ENCODE measurements at regions not wholly inside any gene's neighbourhood (a gene's known extent, or its start where the extent isn't known, plus 50 kb on each side); places are given as distances from the start of the nearest gene placed in this dataset.

DNA sequence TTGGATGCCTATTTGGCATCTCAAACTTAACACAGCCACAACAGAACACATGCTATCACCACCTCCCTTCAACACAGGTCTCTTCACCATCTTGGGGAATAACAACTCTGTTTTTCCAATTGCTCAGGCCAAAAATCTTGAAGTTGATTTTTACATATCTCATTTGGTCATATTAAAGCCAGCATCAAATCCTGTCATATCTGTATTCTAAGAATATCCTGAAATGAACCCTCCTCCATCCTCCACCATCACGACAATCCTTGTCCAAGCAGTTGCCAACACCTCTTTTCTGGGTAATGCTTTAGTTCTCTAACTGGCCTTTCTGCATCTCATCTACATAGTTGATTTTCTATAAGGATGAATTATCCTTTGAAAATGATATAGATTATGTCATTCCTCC, 168.7 kb downstream of the GPR37 start:
- H3K79me2 ChIP-seq (replicated peaks; ENCODE audit: insufficient read depth), result no peaks in the 10 kb centered on the region
- DNase-seq (ENCODE audit: low spot score), result no peak
- Mint-ChIP-seq H3K4me3 (no peak overlapping the region), H3K36me3 (ENCODE audit: low read depth) (no peaks in the 10 kb centered on the region), H3K9me3 (no peaks in the 10 kb centered on the region), H3K27ac (no peak overlapping the region), H3K4me1 (no peaks in the 10 kb centered on the region), H3K27me3 (ENCODE audit: insufficient read depth, low read depth, poor library complexity) (no peaks in the 10 kb centered on the region)
- H3K4me3 ChIP-seq, result no peak overlapping the region
- no peak overlapping the region for H2AFZ ChIP-seq
- no peak overlapping the region for H3K27ac ChIP-seq (ENCODE audit: low read depth)
- H3F3A ChIP-seq (replicated peaks; ENCODE audit: low read depth), result no peaks in the 10 kb centered on the region
- no peaks in the 10 kb centered on the region for H3K27me3 ChIP-seq (ENCODE audit: insufficient read depth)
- ATAC-seq, result no peak
- peaks cover 10% of the 10 kb centered on the region; the same call in 1 of the 2 replicates for H3K9me2 ChIP-seq (ENCODE audit: insufficient read depth)
- no peaks in the 10 kb centered on the region for H4K20me1 ChIP-seq (replicated peaks; ENCODE audit: insufficient read depth)
- TF ChIP-seq JUNB (IDR thresholded peaks at IDR 0.05; ENCODE audit: unreplicated experiment) (no peak), ZNF114 (CRISPR knock-in tag; IDR thresholded peaks at IDR 0.05) (no peak), POLR2AphosphoS5 (IDR thresholded peaks at IDR 0.05; ENCODE audit: low read depth) (no peak), REST (IDR thresholded peaks at IDR 0.05; ENCODE audit: unreplicated experiment) (no peak), ZNF331 (CRISPR knock-in tag; IDR thresholded peaks at IDR 0.05; ENCODE audit: low read depth) (no peak), EZH2phosphoT487 (IDR thresholded peaks at IDR 0.05; ENCODE audit: unreplicated experiment) (no peak), EZH2 (IDR thresholded peaks at IDR 0.05; ENCODE audit: low read depth, unreplicated experiment) (no peak), CREB1 (CRISPR knock-in tag; IDR thresholded peaks at IDR 0.05; ENCODE audit: low read depth) (no peak)
- TF ChIP-seq, protein P1, sequence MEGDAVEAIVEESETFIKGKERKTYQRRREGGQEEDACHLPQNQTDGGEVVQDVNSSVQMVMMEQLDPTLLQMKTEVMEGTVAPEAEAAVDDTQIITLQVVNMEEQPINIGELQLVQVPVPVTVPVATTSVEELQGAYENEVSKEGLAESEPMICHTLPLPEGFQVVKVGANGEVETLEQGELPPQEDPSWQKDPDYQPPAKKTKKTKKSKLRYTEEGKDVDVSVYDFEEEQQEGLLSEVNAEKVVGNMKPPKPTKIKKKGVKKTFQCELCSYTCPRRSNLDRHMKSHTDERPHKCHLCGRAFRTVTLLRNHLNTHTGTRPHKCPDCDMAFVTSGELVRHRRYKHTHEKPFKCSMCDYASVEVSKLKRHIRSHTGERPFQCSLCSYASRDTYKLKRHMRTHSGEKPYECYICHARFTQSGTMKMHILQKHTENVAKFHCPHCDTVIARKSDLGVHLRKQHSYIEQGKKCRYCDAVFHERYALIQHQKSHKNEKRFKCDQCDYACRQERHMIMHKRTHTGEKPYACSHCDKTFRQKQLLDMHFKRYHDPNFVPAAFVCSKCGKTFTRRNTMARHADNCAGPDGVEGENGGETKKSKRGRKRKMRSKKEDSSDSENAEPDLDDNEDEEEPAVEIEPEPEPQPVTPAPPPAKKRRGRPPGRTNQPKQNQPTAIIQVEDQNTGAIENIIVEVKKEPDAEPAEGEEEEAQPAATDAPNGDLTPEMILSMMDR (conservative IDR thresholded peaks at IDR 0.05; ENCODE audit: low read depth in 2 of 2), result no peak
- no peaks in the 10 kb centered on the region for H3K4me1 ChIP-seq (ENCODE audit: insufficient read depth)
- H3K4me2 ChIP-seq, result no peak overlapping the region
- no peaks in the 10 kb centered on the region for H3K36me3 ChIP-seq (ENCODE audit: insufficient read depth)

DNA sequence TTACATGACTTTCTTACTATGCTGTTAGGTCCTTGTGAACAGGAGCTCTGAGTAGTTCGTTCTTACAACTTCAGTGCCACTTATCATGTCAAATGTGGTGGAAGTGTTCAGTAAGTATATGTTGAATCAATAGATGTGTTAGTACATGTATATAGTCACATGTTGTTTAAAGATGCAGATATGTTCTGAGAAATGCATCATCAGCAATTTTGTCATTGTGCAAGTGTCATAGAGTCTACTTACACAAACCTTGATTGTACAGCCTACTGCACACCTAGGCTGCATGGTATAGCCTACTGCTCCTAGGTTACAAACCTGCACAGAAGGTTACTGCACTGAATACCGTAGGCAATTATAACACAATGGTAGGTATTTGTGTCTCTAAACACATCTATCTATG, 174.8 kb downstream of the GPR37 start:
- TF ChIP-seq POLR2AphosphoS5 (IDR thresholded peaks at IDR 0.05; ENCODE audit: low read depth) (no peak), NANOG (IDR thresholded peaks at IDR 0.05; ENCODE audit: borderline replicate concordance) (no peak), ZNF331 (CRISPR knock-in tag; IDR thresholded peaks at IDR 0.05; ENCODE audit: low read depth) (no peak), JUNB (IDR thresholded peaks at IDR 0.05; ENCODE audit: unreplicated experiment) (no peak)
- TF ChIP-seq, protein P2, sequence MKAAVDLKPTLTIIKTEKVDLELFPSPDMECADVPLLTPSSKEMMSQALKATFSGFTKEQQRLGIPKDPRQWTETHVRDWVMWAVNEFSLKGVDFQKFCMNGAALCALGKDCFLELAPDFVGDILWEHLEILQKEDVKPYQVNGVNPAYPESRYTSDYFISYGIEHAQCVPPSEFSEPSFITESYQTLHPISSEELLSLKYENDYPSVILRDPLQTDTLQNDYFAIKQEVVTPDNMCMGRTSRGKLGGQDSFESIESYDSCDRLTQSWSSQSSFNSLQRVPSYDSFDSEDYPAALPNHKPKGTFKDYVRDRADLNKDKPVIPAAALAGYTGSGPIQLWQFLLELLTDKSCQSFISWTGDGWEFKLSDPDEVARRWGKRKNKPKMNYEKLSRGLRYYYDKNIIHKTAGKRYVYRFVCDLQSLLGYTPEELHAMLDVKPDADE (IDR thresholded peaks at IDR 0.05), result no peak
- no peak overlapping the region for H3K27ac Mint-ChIP-seq
- H3K79me2 ChIP-seq (replicated peaks; ENCODE audit: insufficient read depth), result no peaks in the 10 kb centered on the region
- H3K4me1 Mint-ChIP-seq, result no peaks in the 10 kb centered on the region
- peaks cover 18% of the 10 kb centered on the region; the same call in 1 of the 2 replicates for H3K9me2 ChIP-seq (ENCODE audit: insufficient read depth)
- ATAC-seq (no peak), DNase-seq (ENCODE audit: low spot score) (no peak)
- no peak overlapping the region for H3K4me3 ChIP-seq
- no peak overlapping the region for H2AFZ ChIP-seq
- no peaks in the 10 kb centered on the region for H3K36me3 ChIP-seq (ENCODE audit: insufficient read depth)
- H4K20me1 ChIP-seq (replicated peaks; ENCODE audit: insufficient read depth), result no peaks in the 10 kb centered on the region
- no peaks in the 10 kb centered on the region for H3F3A ChIP-seq (replicated peaks; ENCODE audit: low read depth)
- no peaks in the 10 kb centered on the region for H3K27me3 ChIP-seq (ENCODE audit: insufficient read depth)
- no peaks in the 10 kb centered on the region for H3K27me3 Mint-ChIP-seq (ENCODE audit: insufficient read depth, low read depth, poor library complexity)
- no peak overlapping the region for H3K4me2 ChIP-seq
- no peak overlapping the region for H3K4me3 Mint-ChIP-seq
- H3K36me3 Mint-ChIP-seq (ENCODE audit: low read depth), result no peaks in the 10 kb centered on the region
- peaks cover 4% of the 10 kb centered on the region; the same call in 1 of the 3 replicates for H3K9me3 Mint-ChIP-seq
- H3K27ac ChIP-seq (ENCODE audit: low read depth), result no peak overlapping the region
- H3K4me1 ChIP-seq (ENCODE audit: insufficient read depth), result no peaks in the 10 kb centered on the region

Measured in GM23338 (cell line).